OCI-LY3 (cell line): ENCODE measurements at regions not wholly inside any gene's neighbourhood (a gene's known extent, or its start where the extent isn't known, plus 50 kb on each side); places are given as distances from the start of the nearest gene placed in this dataset.

Source experiments
- H2AFZ ChIP-seq: fragments of 200-600, 300-600 bp; shearing (Covaris generic); 2 replicates; pipeline ENCODE4 v1.6.0; 2014; ENCODE audit warnings: antibody characterized with exemption, low read depth, low read length
- H3K27ac ChIP-seq: fragments of 200-600, 300-600 bp; sonication (generic); 2 replicates; pipeline ENCODE4 v1.5.1; 2014; ENCODE audit warnings: mild to moderate bottlenecking, low read length, moderate library complexity, mixed read lengths
- H3K27me3 ChIP-seq: fragments of 200-600, 300-600 bp; sonication (generic); 2 replicates; pipeline ENCODE4 v1.6.1; 2014; ENCODE audit warnings: low read depth, low read length, mixed read lengths
- H3K36me3 ChIP-seq: fragments of 200-600, 300-600 bp; sonication (generic); replicated peaks from 2 replicates; pipeline ENCODE3; 2014; ENCODE audit warnings: low read depth, low read length, mixed read lengths
- H3K4me1 ChIP-seq: fragments of 300-600, 200-600 bp; sonication (generic); 2 replicates; pipeline ENCODE4 v1.6.1; 2014; ENCODE audit warnings: low read length, mixed read lengths
- H3K4me2 ChIP-seq: fragments of 200-600, 300-600 bp; sonication (generic); 2 replicates; pipeline ENCODE4 v1.6.1; 2014; ENCODE audit warnings: low read length, mixed read lengths
- H3K4me3 ChIP-seq: fragments of 300-600, 200-600 bp; sonication (generic); 2 replicates; pipeline ENCODE4 v1.5.1; 2014; ENCODE audit warnings: antibody characterized with exemption, mild to moderate bottlenecking, low read length, moderate library complexity
- H3K79me2 ChIP-seq: fragments of 300-600, 200-600 bp; shearing (Covaris generic); 2 replicates; pipeline ENCODE4 v1.6.1; 2014; ENCODE audit warnings: mild to moderate bottlenecking, low read length, mixed read lengths
- H3K9ac ChIP-seq: fragments of 300-600, 200-600 bp; shearing (Covaris generic); 2 replicates; pipeline ENCODE4 v1.6.0; 2014; ENCODE audit warnings: mild to moderate bottlenecking, low read length, moderate library complexity
- H3K9me3 ChIP-seq: fragments of 200-600, 300-600 bp; shearing (Covaris generic); 2 replicates; pipeline ENCODE4 v1.6.1; 2014; ENCODE audit warnings: low read length, mixed read lengths; ENCODE audit not compliant: insufficient read depth
- H4K20me1 ChIP-seq: fragments of 200-600, 300-600 bp; sonication (generic); 2 replicates; pipeline ENCODE4 v1.6.1; 2016; ENCODE audit warnings: low read length, mixed read lengths; ENCODE audit not compliant: insufficient read depth
- EZH2phosphoT487 ChIP-seq: fragments of 200-600 bp; shearing (Covaris generic); IDR thresholded peaks from 2 replicates; pipeline ENCODE4 v1.6.1; 2018; ENCODE audit warnings: antibody characterized with exemption, mixed run types, low read depth
- TF ChIP-seq, protein P1 (sequence below): fragments of 200-600, 300-600 bp; sonication (generic); IDR thresholded peaks from 2 replicates; pipeline ENCODE4 v1.5.1; 2014; ENCODE audit warnings: antibody characterized with exemption, low read length, low read depth

DNA sequence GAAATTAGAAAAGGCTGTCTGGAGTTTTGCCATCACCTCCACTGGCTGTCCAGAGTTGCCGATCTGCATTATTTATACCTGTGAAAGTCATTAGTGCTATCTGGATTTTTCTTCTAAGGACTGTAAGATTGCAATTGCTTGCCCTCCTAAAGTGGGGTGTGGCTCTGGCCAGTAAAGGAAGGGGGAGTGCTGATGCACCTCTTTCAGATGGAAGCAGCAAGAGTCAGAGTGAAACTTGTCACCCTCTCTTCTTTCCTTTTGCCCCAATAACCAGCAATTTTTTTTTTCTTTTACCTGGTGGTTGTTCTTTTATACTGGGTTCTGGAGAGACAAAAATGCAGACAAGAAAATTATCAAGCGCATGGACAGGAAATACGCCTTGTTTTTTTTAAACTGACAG is 527.4 kb upstream of the NRP1 start:
- Histone ChIP-seq H3K4me3 (no peak overlapping the region), H3K27me3 (no peaks in the 10 kb centered on the region), H3K9me3 (no peaks in the 10 kb centered on the region), H3K4me2 (no peak overlapping the region), H3K36me3 (no peaks in the 10 kb centered on the region), H3K9ac (no peak overlapping the region), H2AFZ (no peak overlapping the region), H3K27ac (no peak overlapping the region), H3K4me1 (no peaks in the 10 kb centered on the region), H4K20me1 (no peaks in the 10 kb centered on the region), H3K79me2 (no peaks in the 10 kb centered on the region)
- TF ChIP-seq, protein P1, sequence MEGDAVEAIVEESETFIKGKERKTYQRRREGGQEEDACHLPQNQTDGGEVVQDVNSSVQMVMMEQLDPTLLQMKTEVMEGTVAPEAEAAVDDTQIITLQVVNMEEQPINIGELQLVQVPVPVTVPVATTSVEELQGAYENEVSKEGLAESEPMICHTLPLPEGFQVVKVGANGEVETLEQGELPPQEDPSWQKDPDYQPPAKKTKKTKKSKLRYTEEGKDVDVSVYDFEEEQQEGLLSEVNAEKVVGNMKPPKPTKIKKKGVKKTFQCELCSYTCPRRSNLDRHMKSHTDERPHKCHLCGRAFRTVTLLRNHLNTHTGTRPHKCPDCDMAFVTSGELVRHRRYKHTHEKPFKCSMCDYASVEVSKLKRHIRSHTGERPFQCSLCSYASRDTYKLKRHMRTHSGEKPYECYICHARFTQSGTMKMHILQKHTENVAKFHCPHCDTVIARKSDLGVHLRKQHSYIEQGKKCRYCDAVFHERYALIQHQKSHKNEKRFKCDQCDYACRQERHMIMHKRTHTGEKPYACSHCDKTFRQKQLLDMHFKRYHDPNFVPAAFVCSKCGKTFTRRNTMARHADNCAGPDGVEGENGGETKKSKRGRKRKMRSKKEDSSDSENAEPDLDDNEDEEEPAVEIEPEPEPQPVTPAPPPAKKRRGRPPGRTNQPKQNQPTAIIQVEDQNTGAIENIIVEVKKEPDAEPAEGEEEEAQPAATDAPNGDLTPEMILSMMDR: no peak
- no peak for TF ChIP-seq EZH2phosphoT487

DNA sequence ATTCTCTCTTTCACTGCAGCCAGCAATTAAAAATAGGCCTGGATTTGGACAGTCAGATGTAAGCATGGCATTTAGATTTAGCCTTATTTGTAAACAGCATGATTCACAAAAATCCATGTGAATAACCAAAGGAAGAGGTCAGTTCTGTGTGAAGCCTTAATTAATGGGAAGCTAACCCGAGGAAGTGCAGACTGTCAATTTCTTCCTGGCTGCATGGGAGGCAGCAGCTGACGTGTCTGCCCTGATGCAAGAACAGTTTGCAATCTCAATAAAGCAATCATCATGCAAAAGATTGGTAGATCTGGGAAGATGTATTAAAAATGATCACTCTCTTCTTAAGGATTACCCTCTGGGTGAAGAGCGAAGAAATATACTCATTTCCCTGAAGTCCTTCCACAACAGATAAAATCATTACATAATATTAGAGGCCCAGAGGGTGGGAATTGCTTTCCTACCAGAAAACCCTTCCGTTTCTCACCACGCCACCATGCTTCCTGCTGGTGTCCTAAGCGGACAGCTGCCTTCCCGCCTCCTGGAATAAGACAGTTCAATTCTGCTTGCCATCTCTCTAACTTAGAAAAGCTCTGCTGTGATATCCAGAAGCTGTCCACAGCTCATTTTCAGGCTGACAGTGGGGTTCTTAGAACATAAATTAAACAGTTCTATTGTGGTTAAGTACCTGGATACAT is 526.7 kb upstream of the NRP1 start:
- H3K36me3 ChIP-seq: no peaks in the 10 kb centered on the region
- H4K20me1 ChIP-seq: no peaks in the 10 kb centered on the region
- H3K79me2 ChIP-seq: no peaks in the 10 kb centered on the region
- TF ChIP-seq, protein P1: no peak
- no peak for TF ChIP-seq EZH2phosphoT487
- H3K27ac ChIP-seq: no peak overlapping the region
- H2AFZ ChIP-seq: no peak overlapping the region
- H3K4me1 ChIP-seq: no peaks in the 10 kb centered on the region
- H3K27me3 ChIP-seq: no peaks in the 10 kb centered on the region
- H3K4me3 ChIP-seq: no peak overlapping the region
- no peaks in the 10 kb centered on the region for H3K9me3 ChIP-seq
- H3K9ac ChIP-seq: no peak overlapping the region
- H3K4me2 ChIP-seq: no peak overlapping the region

DNA sequence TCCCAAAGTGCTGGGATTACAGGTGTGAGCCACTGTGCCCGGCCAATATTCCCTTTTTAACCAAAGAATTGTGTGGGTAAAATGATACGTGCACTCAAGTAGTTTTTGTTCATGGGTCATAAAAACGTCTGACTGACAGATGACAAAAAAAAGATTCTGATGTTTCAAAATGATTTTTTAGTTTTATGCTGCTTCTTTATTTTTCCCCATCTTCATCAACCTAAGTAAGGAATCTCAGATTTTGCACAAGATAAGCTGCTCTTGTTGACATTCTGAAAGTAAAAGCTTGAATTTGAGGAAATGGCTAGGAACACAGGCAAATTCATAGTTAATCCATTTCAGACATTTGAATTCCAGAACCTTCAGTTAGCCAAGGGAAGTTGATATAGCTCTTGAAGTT is 526.1 kb upstream of the NRP1 start:
- Histone ChIP-seq H3K27ac (no peak overlapping the region), H3K79me2 (no peaks in the 10 kb centered on the region), H3K9ac (no peak overlapping the region), H2AFZ (no peak overlapping the region), H3K9me3 (no peaks in the 10 kb centered on the region), H3K36me3 (no peaks in the 10 kb centered on the region), H3K27me3 (no peaks in the 10 kb centered on the region), H3K4me2 (no peak overlapping the region), H3K4me3 (no peak overlapping the region), H4K20me1 (no peaks in the 10 kb centered on the region), H3K4me1 (no peaks in the 10 kb centered on the region)
- TF ChIP-seq, protein P1: no peak
- no peak for TF ChIP-seq EZH2phosphoT487

DNA sequence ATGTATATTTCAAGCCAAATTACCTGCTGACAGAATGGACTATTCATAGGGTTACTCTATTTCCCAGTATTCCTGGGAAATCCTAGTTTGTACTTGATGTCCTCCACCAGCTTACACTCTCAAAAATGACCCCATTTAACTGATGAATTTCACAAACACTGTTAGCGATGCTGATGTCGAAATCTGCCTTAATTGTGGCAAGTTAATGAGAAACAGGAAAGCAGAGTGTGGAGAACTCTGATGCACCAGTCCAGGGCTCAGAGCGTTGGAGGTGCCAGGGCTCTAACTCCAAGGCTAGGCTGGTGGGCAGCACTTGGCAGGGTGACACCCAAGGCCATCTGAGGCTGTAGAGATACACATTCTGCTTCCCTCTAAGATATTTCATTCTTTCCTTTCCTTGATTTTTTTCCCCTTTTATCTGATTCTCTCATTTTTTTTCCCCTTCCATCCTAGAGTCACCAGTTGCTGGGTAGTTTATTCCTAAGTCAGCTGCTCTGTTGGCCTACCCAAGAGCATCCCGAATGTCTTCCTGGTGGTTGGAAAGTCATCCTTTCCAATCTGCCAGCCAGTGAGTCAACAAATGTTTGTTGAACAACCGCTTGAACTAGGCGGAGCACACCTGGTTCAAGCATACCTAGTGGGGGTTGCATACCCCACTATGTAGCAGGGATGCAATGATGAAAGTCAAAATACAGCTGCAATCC is 525.0 kb upstream of the NRP1 start:
- no peak for TF ChIP-seq EZH2phosphoT487
- TF ChIP-seq, protein P1: no peak

More for the DNA sequence above, 525.0 kb upstream of the NRP1 start:
- Histone ChIP-seq H3K36me3 (no peaks in the 10 kb centered on the region), H3K4me3 (no peak overlapping the region), H4K20me1 (no peaks in the 10 kb centered on the region), H3K4me2 (no peak overlapping the region), H3K27ac (no peak overlapping the region), H3K27me3 (no peaks in the 10 kb centered on the region), H3K9ac (no peak overlapping the region), H3K79me2 (no peaks in the 10 kb centered on the region), H2AFZ (no peak overlapping the region), H3K9me3 (no peaks in the 10 kb centered on the region), H3K4me1 (no peaks in the 10 kb centered on the region)
